GM12892 (cell line): ENCODE measurements at regions not wholly inside any gene's neighbourhood (a gene's known extent, or its start where the extent isn't known, plus 50 kb on each side); places are given as distances from the start of the nearest gene placed in this dataset.
A peak's percentile ranks its signal among the peaks of the same experiment; 100 is the strongest.

ENCODE experiments used
- DNase-seq: peaks from one replicate; pipeline ENCODE4 v3.0.0; 2011; ENCODE audit not compliant: insufficient read length
- FAIRE-seq: peaks from 2 replicates; lab custom pipeline; 2011; peaks lifted over from hg19 to GRCh38; lab: Jason Lieb, UNC
- POLR2A ChIP-seq: IDR thresholded peaks from 2 replicates; pipeline ENCODE4 v1.6.1; 2011; ENCODE audit warnings: low read depth, low read length, control low read depth
- POLR2AphosphoS5 ChIP-seq: IDR thresholded peaks from 2 replicates; pipeline ENCODE4 v1.6.1; 2011; ENCODE audit warnings: low read depth, low read length, control low read depth
- TAF1 ChIP-seq: IDR thresholded peaks from 2 replicates; pipeline ENCODE4 v1.6.1; 2011; ENCODE audit warnings: low read depth, mild to moderate bottlenecking, control low read depth, low read length, borderline replicate concordance

GRCh38 chrX:4735299-4735698, 1021.9 kb upstream of the PRKX start:
- DNase-seq (no peak), FAIRE-seq (no peak)
- TF ChIP-seq POLR2A (no peak), POLR2AphosphoS5 (no peak), TAF1 (no peak)

GRCh38 chrX:4710618-4711433, 997.4 kb upstream of the PRKX start:
- FAIRE-seq = no peak
- no peak for DNase-seq
- no peak for TF ChIP-seq POLR2A
- TF ChIP-seq TAF1 = no peak
- TF ChIP-seq POLR2AphosphoS5 = no peak

- peak; percentile 50 for FAIRE-seq
- TF ChIP-seq TAF1 (no peak), POLR2AphosphoS5 (no peak), POLR2A (no peak)
- DNase-seq = no peak
These were observed 995.7 kb upstream of the PRKX start for GRCh38 chrX:4708970-4709760.

GRCh38 chrX:4706961-4707360, 993.5 kb upstream of the PRKX start:
- no peak for FAIRE-seq
- no peak for TF ChIP-seq TAF1
- TF ChIP-seq POLR2AphosphoS5 = no peak
- TF ChIP-seq POLR2A = no peak
- DNase-seq = no peak

- TF ChIP-seq TAF1 (no peak), POLR2AphosphoS5 (no peak), POLR2A (no peak)
- DNase-seq = no peak
These were observed 977.1 kb upstream of the PRKX start for GRCh38 chrX:4690521-4690920.

GRCh38 chrX:4682636-4683035, 969.2 kb upstream of the PRKX start:
- no peak for DNase-seq
- FAIRE-seq = no peak
- TF ChIP-seq POLR2AphosphoS5 (no peak), POLR2A (no peak), TAF1 (no peak)

More at GRCh38 chrX:4690521-4690920, 977.1 kb upstream of the PRKX start:
- no peak for FAIRE-seq

- no peak for DNase-seq
- FAIRE-seq = no peak
These were observed 962.3 kb upstream of the PRKX start for GRCh38 chrX:4675686-4676300.

GRCh38 chrX:4674028-4674782, 960.8 kb upstream of the PRKX start:
- TF ChIP-seq POLR2A (no peak), POLR2AphosphoS5 (no peak), TAF1 (no peak)
- FAIRE-seq = no peak
- no peak for DNase-seq

More at GRCh38 chrX:4675686-4676300, 962.3 kb upstream of the PRKX start:
- TF ChIP-seq TAF1 = no peak
- TF ChIP-seq POLR2A = no peak
- no peak for TF ChIP-seq POLR2AphosphoS5

- no peak for TF ChIP-seq POLR2A
- TF ChIP-seq TAF1 = no peak
- TF ChIP-seq POLR2AphosphoS5 = no peak
- DNase-seq (no peak), FAIRE-seq (no peak)
These were observed 957.9 kb upstream of the PRKX start for GRCh38 chrX:4671344-4671743.

GRCh38 chrX:4670606-4671005, 957.2 kb upstream of the PRKX start:
- TF ChIP-seq POLR2AphosphoS5 (no peak), POLR2A (no peak), TAF1 (no peak)
- DNase-seq = no peak
- FAIRE-seq = no peak
